Left lung (tissue), 4 donors: ENCODE measurements at regions not wholly inside any gene's neighbourhood (a gene's known extent, or its start where the extent isn't known, plus 50 kb on each side); places are given as distances from the start of the nearest gene placed in this dataset.

Experiments used
- ATAC-seq: fragments of 200-7000 bp; cut with Tn5 transposase; one replicate; pipeline ENCODE4 v1.9.1; 2020; ENCODE audit warnings: moderate library complexity
- DNase-seq, 4 donors: peaks; one replicate each; pipeline ENCODE4 v3.0.0-alpha.2; 2013 to 2020
- H3K27ac ChIP-seq, 2 donors: fragments of 200-600 bp; sonication (generic) in 1 of 2; one replicate each; pipeline versions ENCODE4 v1.5.0 to v1.8.0; 2020 to 2021
- H3K27me3 ChIP-seq, 2 donors: fragments of 200-600 bp; sonication (generic) in 1 of 2; one replicate each; pipeline versions ENCODE4 v1.5.0 to v1.8.0; 2020 to 2021
- H3K36me3 ChIP-seq, 2 donors: fragments of 200-600 bp; sonication (generic) in 1 of 2; one replicate each; pipeline versions ENCODE4 v1.5.0 to v1.8.0; 2020 to 2021
- H3K4me1 ChIP-seq, 2 donors: fragments of 200-600 bp; one replicate each; pipeline ENCODE4 v1.8.0; 2021
- H3K4me3 ChIP-seq, 2 donors: fragments of 200-600 bp; sonication (generic) in 1 of 2; one replicate each; pipeline versions ENCODE4 v1.5.0 to v1.8.0; 2020 to 2021; ENCODE audit warnings: mild to moderate bottlenecking in 1 of 2
- H3K9me3 ChIP-seq, 2 donors: fragments of 200-600 bp; sonication (generic) in 1 of 2; one replicate each; pipeline versions ENCODE4 v1.5.0 to v1.8.0; 2020 to 2021
- intact Hi-C, 2 donors: fragments of 100-400 bp; cut with DNase I; formaldehyde crosslinking; loops; one replicate each; pipeline versions ENCODE4 v1.11.2 to v1.14.2; 2022
- TF ChIP-seq, protein P1 (sequence below), 2 donors: fragments of 200-600 bp; sonication (generic) in 1 of 2; IDR thresholded peaks; one replicate each; pipeline versions ENCODE4 v1.5.0 to v1.8.0; 2021; ENCODE audit warnings: antibody characterized with exemption in 2 of 2
- donor health status: DM: no; HTN: yes; CAD: no.
- donor health status: DM: no; HTN: no; CAD: no.

DNA sequence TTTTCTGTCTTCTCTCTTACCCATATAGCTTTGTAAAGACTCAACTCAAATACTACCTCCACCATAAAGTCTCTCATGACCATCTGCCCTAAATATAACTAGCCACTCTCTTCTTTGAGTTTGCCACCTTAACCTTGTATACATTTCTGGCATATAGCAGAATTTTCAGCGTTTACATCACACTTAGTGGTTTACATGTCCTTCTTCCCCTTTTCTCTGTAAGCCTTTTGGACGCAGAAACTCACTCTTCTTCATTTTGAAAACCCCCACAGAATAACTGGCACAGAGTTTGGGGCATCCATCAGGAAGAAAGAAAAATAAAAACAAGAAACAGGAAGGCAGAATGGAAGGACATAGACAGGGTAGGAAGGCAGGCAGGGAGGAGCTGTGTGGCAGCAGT lies 131.8 kb upstream of the DUSP10 start:
- no peaks in the 10 kb centered on the region for H3K9me3 ChIP-seq
- DNase-seq (no peak), ATAC-seq (no peak)
- intact Hi-C loops, result no loop called here
- H3K27me3 ChIP-seq, result no peaks in the 10 kb centered on the region
- H3K27ac ChIP-seq, result no peak overlapping the region
- no peaks in the 10 kb centered on the region for H3K36me3 ChIP-seq
- no peak overlapping the region for H3K4me3 ChIP-seq
- TF ChIP-seq, protein P1, sequence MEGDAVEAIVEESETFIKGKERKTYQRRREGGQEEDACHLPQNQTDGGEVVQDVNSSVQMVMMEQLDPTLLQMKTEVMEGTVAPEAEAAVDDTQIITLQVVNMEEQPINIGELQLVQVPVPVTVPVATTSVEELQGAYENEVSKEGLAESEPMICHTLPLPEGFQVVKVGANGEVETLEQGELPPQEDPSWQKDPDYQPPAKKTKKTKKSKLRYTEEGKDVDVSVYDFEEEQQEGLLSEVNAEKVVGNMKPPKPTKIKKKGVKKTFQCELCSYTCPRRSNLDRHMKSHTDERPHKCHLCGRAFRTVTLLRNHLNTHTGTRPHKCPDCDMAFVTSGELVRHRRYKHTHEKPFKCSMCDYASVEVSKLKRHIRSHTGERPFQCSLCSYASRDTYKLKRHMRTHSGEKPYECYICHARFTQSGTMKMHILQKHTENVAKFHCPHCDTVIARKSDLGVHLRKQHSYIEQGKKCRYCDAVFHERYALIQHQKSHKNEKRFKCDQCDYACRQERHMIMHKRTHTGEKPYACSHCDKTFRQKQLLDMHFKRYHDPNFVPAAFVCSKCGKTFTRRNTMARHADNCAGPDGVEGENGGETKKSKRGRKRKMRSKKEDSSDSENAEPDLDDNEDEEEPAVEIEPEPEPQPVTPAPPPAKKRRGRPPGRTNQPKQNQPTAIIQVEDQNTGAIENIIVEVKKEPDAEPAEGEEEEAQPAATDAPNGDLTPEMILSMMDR (IDR thresholded peaks at IDR 0.05), result no peak
- H3K4me1 ChIP-seq, result no peaks in the 10 kb centered on the region

- H3K4me1 ChIP-seq, result no peaks in the 10 kb centered on the region
- H3K4me3 ChIP-seq, result no peak overlapping the region
- intact Hi-C loops, result no loop called here
Measured at GRCh38 chr1:221871056-221871455, 129.2 kb upstream of the DUSP10 start.

GRCh38 chr1:221869779-221870178 lies 127.9 kb upstream of the DUSP10 start:
- H3K27me3 ChIP-seq, result no peaks in the 10 kb centered on the region
- no peak overlapping the region for H3K27ac ChIP-seq
- TF ChIP-seq, protein P1 (IDR thresholded peaks at IDR 0.05), result no peak
- H3K4me1 ChIP-seq, result no peaks in the 10 kb centered on the region
- DNase-seq (no peak), ATAC-seq (no peak)
- no peaks in the 10 kb centered on the region for H3K36me3 ChIP-seq
- intact Hi-C loops, result no loop called here
- no peaks in the 10 kb centered on the region for H3K9me3 ChIP-seq
- H3K4me3 ChIP-seq, result no peak overlapping the region

More at GRCh38 chr1:221871056-221871455, 129.2 kb upstream of the DUSP10 start:
- H3K27ac ChIP-seq, result no peak overlapping the region
- no peaks in the 10 kb centered on the region for H3K9me3 ChIP-seq
- H3K36me3 ChIP-seq, result no peaks in the 10 kb centered on the region
- no peak for ATAC-seq
- H3K27me3 ChIP-seq, result no peaks in the 10 kb centered on the region
- TF ChIP-seq, protein P1 (IDR thresholded peaks at IDR 0.05), result no peak
- no peak for DNase-seq

DNA sequence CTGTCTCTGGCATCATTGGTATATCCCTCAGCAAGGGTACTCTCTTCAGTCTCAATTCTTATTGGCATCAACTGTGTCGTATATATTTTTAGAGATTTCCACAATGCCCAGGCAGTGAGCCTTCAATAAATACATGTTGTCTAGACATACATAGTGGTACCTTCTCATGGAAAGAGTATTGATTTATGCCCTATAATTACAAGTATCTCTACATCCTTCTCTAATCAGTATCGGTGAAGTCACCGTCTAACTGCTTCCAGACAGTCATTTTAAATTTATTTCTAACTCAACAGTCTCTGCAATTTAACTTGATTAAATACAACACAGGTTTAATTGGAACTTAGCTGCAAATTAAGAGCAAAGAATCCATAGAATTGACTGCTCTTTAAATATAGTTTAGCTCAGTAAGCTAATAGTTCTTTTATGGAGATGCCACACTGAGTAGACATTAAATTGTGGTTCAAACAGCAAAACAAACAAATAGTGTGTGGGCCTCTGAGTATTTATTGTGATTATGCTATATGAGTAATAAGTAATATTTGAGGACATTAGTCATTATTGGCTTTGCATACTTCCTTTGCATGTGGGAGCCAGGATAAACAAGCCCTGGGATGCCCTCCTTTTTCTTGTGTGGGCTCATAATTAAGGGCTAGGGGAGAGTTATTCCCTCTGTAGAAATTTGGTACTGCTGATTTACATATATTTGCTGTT lies 126.9 kb upstream of the DUSP10 start:
- Histone ChIP-seq H3K4me1 (no peaks in the 10 kb centered on the region), H3K36me3 (no peaks in the 10 kb centered on the region), H3K27ac (no peak overlapping the region), H3K4me3 (no peak overlapping the region), H3K27me3 (no peaks in the 10 kb centered on the region), H3K9me3 (no peaks in the 10 kb centered on the region)
- TF ChIP-seq, protein P1 (IDR thresholded peaks at IDR 0.05), result no peak
- intact Hi-C loops, result no loop called here
- ATAC-seq (no peak), DNase-seq (no peak)

GRCh38 chr1:221867003-221867402 lies 125.1 kb upstream of the DUSP10 start:
- H3K4me1 ChIP-seq, result no peaks in the 10 kb centered on the region
- H3K27me3 ChIP-seq, result no peaks in the 10 kb centered on the region
- no peak overlapping the region for H3K27ac ChIP-seq
- H3K4me3 ChIP-seq, result no peak overlapping the region
- intact Hi-C loops, result no loop called here
- H3K36me3 ChIP-seq, result no peaks in the 10 kb centered on the region
- ATAC-seq (no peak), DNase-seq (no peak)
- no peaks in the 10 kb centered on the region for H3K9me3 ChIP-seq
- TF ChIP-seq, protein P1 (IDR thresholded peaks at IDR 0.05), result no peak
